HG03139 (cell line): ENCODE measurements at regions not wholly inside any gene's neighbourhood (a gene's known extent, or its start where the extent isn't known, plus 50 kb on each side); places are given as distances from the start of the nearest gene placed in this dataset.
"Not testable (repeated sequence)": the region's sequence is repeated elsewhere in the genome, so short reads cannot be mapped to it uniquely, and the experiment has no call there.

ENCODE experiments used
- ATAC-seq: cut with Tn5 transposase; IDR thresholded peaks from one replicate; pipeline ENCODE4 v1.9.1; 2021; ENCODE audit not compliant: unreplicated experiment

GRCh38 chr6:68071740-68072139 is 563.3 kb upstream of the ADGRB3 start:
- no peak for ATAC-seq

GRCh38 chr6:68069921-68070710 is 565.0 kb upstream of the ADGRB3 start:
- no peak for ATAC-seq

DNA sequence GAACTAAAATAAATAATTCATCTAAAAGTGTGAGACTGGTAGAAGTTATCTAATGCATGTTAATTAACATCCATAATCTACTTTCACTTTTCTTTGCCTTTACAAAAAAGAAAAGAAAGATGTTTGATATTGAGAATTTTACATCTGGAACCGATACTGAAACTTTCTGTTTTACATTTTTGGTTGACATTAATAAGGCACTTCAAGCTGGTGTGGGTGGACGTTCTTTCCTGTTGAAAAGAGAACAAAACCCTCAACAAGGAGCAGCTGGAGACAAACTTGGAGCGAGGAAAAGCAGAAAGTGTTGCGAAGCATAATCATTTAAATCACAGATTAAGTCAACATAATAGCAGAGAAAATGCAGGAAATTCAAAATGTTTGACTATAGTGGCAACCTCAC is 575.2 kb upstream of the ADGRB3 start:
- ATAC-seq: no peak

GRCh38 chr6:68059261-68059660 is 575.8 kb upstream of the ADGRB3 start:
- ATAC-seq: no peak

GRCh38 chr6:68056596-68056995 is 578.5 kb upstream of the ADGRB3 start:
- not testable (repeated sequence) for ATAC-seq

GRCh38 chr6:68054756-68055155 is 580.3 kb upstream of the ADGRB3 start:
- no peak for ATAC-seq

GRCh38 chr6:68053805-68054373 is 581.2 kb upstream of the ADGRB3 start:
- no peak for ATAC-seq

GRCh38 chr6:68052234-68052633 is 582.8 kb upstream of the ADGRB3 start:
- no peak for ATAC-seq

DNA sequence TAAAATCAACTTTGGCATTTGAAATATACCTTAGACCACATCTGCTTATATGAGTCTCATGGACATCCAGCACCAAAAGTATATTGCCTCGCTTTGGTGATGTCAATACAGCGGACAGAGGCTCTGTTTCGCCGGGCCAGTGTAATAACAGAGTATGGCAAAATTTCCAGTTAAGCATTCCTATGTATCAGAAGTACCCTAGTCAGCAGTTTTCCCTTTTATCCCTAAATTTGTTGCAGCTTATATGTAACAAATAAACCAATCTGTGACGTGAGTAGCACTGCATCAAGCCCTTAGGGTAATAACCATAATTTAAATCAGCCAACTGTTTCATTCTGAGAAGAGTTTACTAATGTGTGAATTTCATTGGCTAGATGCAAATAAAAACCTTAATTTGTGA is 585.5 kb upstream of the ADGRB3 start:
- ATAC-seq: no peak

- no peak for ATAC-seq
Measured at GRCh38 chr6:68046756-68047155, 588.3 kb upstream of the ADGRB3 start.

GRCh38 chr6:68046302-68046701 is 588.8 kb upstream of the ADGRB3 start:
- ATAC-seq: no peak

GRCh38 chr6:68045193-68045592 is 589.9 kb upstream of the ADGRB3 start:
- ATAC-seq: no peak

DNA sequence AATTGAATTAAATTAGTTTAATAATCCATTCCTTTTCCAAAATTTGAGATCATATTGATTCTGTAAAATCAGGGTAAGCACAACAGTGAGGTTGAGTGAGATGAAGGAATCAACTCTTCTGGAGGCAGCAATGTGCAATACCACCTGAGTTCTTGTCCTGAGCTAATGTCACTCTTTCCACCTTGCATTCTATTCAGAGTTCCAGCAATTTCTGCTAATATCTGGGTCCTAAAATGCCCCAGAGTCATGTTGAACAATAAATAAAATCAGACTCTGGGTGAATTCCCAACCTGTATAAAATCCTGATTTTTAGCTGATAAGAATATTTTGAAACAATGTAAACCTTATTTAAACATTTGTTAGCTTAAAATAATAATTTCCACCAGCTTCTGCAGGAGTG is 590.8 kb upstream of the ADGRB3 start:
- ATAC-seq: no peak

GRCh38 chr6:68043122-68043398 is 592.0 kb upstream of the ADGRB3 start:
- ATAC-seq: no peak

DNA sequence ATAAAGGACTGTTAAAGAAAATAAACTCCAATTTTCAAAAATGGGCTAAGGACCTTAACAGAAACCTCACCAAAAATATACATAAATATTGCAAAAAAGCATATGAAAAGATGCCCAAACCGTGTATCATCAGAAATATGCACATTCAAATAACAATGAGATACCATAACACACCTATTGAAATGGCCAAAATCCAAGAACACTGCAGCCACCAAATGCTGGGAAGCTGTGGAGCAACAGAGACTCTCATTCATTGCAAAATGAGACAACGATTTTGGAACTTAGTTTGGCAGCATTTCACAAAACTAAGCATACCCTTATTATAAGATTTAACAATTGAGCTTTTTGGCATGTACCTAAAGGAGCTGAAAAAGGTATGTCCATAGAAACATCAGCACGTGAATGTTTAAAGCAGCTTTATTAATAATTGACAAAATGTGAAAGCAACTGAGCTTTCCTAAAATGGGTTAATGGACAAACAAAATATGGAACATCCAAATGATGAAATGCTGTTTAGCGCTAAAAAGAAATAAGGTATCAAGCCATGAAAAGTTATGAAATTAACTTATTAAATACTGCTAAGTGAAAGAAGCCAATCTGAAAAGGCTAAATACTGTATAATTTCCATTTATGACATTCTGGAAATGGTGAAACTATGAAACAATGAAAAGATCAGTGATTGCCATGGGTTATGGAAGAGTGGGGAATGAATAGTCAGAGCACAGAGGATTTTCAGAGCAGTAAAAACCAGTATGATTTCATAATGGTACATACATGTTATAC is 592.6 kb upstream of the ADGRB3 start:
- ATAC-seq: no peak

DNA sequence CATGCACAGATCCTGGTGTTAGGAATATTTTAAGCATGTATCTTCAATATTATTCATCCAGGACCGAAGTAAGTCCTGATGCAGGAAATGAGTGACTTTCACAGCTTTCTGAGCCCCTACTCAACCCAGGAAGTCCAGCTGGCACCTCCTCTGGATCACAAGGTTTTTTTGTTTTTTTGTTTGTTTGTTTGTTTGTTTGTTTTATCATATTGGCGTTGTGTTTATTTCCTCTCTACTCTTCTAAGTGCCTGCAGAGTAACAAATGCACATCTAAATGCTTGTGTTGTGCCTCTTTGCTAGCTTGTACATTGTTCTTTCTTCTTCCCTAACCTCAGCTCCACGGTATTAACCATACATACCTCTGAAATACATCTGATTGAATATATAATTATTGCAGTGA is 594.3 kb upstream of the ADGRB3 start:
- ATAC-seq: no peak

GRCh38 chr6:68040312-68040778 is 594.7 kb upstream of the ADGRB3 start:
- no peak for ATAC-seq

- ATAC-seq: no peak
Measured at GRCh38 chr6:68039641-68040311, 595.3 kb upstream of the ADGRB3 start.

DNA sequence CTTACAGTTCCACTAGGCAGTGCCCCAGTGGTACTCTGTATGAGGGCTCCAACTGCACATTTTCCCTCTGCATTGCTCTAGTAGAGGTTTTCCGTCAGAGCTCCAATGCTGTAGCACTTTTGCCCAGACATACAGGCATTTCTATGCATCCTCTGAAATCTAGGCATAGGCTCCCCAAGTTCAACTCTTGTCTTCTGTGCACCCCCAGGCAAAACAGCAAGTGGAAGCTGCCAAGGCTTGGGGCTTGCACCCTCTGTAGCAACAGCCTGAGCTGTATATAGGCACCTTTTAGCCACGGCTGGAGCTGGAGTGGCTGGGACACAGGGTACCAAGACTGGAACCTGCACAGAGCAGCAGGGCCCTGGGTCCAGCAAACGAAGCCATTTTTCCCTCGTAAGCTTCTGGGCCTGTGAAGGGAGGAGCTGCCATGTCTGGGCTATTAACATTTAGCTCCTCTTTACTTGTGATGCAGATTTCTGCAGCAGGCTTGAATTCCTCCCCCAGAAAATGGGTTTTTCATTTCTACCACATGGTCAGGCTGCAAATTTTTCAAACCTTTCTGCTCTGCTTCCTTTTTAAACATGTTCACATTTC is 596.2 kb upstream of the ADGRB3 start:
- no peak for ATAC-seq

DNA sequence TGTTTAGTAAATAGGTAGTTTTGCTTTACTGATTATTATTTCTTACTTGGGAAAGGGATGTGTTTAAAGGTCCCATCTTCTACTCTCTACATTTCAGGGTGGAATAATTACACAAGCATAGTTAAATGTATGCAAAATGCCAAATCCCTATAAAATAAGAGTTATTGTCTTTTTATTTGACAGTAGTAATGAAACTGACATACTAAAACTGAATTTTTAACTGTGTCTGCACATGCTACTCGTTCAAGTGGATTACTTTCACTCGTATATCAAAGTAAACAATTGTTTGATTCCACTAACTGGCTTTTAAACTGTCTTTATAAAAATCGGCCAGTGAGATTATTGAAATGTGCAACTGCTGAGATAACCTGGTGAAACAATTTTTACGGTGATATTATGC is 602.9 kb upstream of the ADGRB3 start:
- ATAC-seq: no peak

DNA sequence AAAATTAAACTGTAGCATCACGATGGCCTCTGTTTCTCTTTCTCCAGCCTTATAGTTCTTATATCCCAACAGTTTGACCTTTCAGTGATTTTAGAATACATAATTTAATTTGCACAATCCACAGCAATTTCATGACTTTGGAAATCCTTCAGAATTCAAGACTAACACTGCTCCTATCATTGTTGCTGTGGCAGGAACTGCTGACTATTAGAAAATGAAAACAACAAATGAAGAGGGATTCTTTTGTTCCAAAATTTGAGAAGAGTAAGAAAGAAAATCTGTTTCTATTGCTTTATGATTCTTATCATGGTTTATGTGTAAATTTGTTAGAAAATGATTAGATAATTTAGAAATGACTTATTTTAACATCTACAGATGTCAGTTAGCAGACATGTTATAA is 604.0 kb upstream of the ADGRB3 start:
- no peak for ATAC-seq
